GM12892 (cell line): ENCODE measurements at regions not wholly inside any gene's neighbourhood (a gene's known extent, or its start where the extent isn't known, plus 50 kb on each side); places are given as distances from the start of the nearest gene placed in this dataset.

Source experiments
- POLR2A ChIP-seq: IDR thresholded peaks from 2 replicates; pipeline ENCODE4 v1.6.1; 2011; ENCODE audit warnings: low read depth, low read length, control low read depth
- POLR2AphosphoS5 ChIP-seq: IDR thresholded peaks from 2 replicates; pipeline ENCODE4 v1.6.1; 2011; ENCODE audit warnings: low read depth, low read length, control low read depth

- no peak for TF ChIP-seq POLR2A
- no peak for TF ChIP-seq POLR2AphosphoS5
Observed at GRCh38 chr16:65355706-65356105, 233.8 kb upstream of the CDH11 start.
